ENCODE measurements at regions not wholly inside any gene's neighbourhood (a gene's known extent, or its start where the extent isn't known, plus 50 kb on each side); places are given as distances from the start of the nearest gene placed in this dataset.
A peak's percentile ranks its signal among the peaks of the same experiment; 100 is the strongest.
"Not testable (repeated sequence)": the region's sequence is repeated elsewhere in the genome, so short reads cannot be mapped to it uniquely, and the experiment has no call there.

GRCh38 chr5:38697013-38697412 lies 140.6 kb upstream of the LIFR start:
- POLR2A ChIA-PET = no interaction called here
- H3K36me3 ChIP-seq (ENCODE audit: control insufficient read depth, insufficient read depth, low read length) = no peaks in the 10 kb centered on the region
- CTCF ChIA-PET = interaction anchor here (1.7 kb wide), 1 partner anchor 11 kb away, joined by 7 read pairs; no protein-coding TSS in a partner anchor
- no peak for TF ChIP-seq CTCF (IDR thresholded peaks at IDR 0.05; ENCODE audit: insufficient read depth, low read depth, low read length)
- peak; percentile 5 for DNase-seq (ENCODE audit: low read depth)
- H3K27me3 ChIP-seq (ENCODE audit: control insufficient read depth, insufficient read depth, low read length) = no peaks in the 10 kb centered on the region; the same call in 1 of the 2 replicates
- H3K4me3 ChIP-seq (ENCODE audit: low read depth, low read length) = no peak overlapping the region

- H3K36me3 ChIP-seq (ENCODE audit: control insufficient read depth, insufficient read depth, low read length); CTCF ChIA-PET; DNase-seq (ENCODE audit: low read depth); POLR2A ChIA-PET; H3K4me3 ChIP-seq (ENCODE audit: low read depth, low read length); H3K27me3 ChIP-seq (ENCODE audit: control insufficient read depth, insufficient read depth, low read length): not testable (repeated sequence)
Observed at GRCh38 chr5:38705529-38705928, 140.3 kb upstream of the OSMR start.

GRCh38 chr5:38706376-38706775 lies 139.4 kb upstream of the OSMR start:
- H3K27me3 ChIP-seq (ENCODE audit: control insufficient read depth, insufficient read depth, low read length) = no peaks in the 10 kb centered on the region; the same call in 1 of the 2 replicates
- no peak for DNase-seq (ENCODE audit: low read depth)
- POLR2A ChIA-PET = no interaction called here
- no peak for TF ChIP-seq CTCF (IDR thresholded peaks at IDR 0.05; ENCODE audit: insufficient read depth, low read depth, low read length)
- no peaks in the 10 kb centered on the region for H3K36me3 ChIP-seq (ENCODE audit: control insufficient read depth, insufficient read depth, low read length)
- CTCF ChIA-PET = no interaction called here
- H3K4me3 ChIP-seq (ENCODE audit: low read depth, low read length) = no peak overlapping the region

- ChIA-PET CTCF (interaction anchor here (1.4 kb wide), 1 partner anchor 12 kb away, joined by 3 read pairs; no protein-coding TSS in a partner anchor), POLR2A (interaction anchor here (0.5 kb wide), 1 partner anchor 21 kb away, joined by 7 read pairs; no protein-coding TSS in a partner anchor)
- Histone ChIP-seq H3K36me3 (ENCODE audit: control insufficient read depth, insufficient read depth, low read length) (no peaks in the 10 kb centered on the region), H3K4me3 (ENCODE audit: low read depth, low read length) (no peak overlapping the region), H3K27me3 (ENCODE audit: control insufficient read depth, insufficient read depth, low read length) (no peaks in the 10 kb centered on the region; the same call in 1 of the 2 replicates)
- no peak for DNase-seq (ENCODE audit: low read depth)
- TF ChIP-seq CTCF (IDR thresholded peaks at IDR 0.05; ENCODE audit: insufficient read depth, low read depth, low read length) = no peak
Observed at GRCh38 chr5:38707352-38708210, 138.2 kb upstream of the OSMR start.

GRCh38 chr5:38709678-38710306 lies 136.0 kb upstream of the OSMR start:
- H3K27me3 ChIP-seq (ENCODE audit: control insufficient read depth, insufficient read depth, low read length) = no peaks in the 10 kb centered on the region; the same call in 1 of the 2 replicates
- no peak for DNase-seq (ENCODE audit: low read depth)
- no peak for TF ChIP-seq CTCF (IDR thresholded peaks at IDR 0.05; ENCODE audit: insufficient read depth, low read depth, low read length)
- no peak overlapping the region for H3K4me3 ChIP-seq (ENCODE audit: low read depth, low read length)
- ChIA-PET POLR2A (interaction anchor here (0.5 kb wide), 1 partner anchor 135 kb away, joined by 12 read pairs; no protein-coding TSS in a partner anchor), CTCF (interaction anchor here (1.3 kb wide), 1 partner anchor 24 kb away, joined by 3 read pairs; no protein-coding TSS in a partner anchor)
- no peaks in the 10 kb centered on the region for H3K36me3 ChIP-seq (ENCODE audit: control insufficient read depth, insufficient read depth, low read length)

Measured in BJ (cell line).